Gastrocnemius medialis (tissue), 4 donors: ENCODE measurements at regions not wholly inside any gene's neighbourhood (a gene's known extent, or its start where the extent isn't known, plus 50 kb on each side); places are given as distances from the start of the nearest gene placed in this dataset.

ENCODE experiments used
- ATAC-seq, 2 donors: fragments of 150-250 bp; one replicate each; pipeline ENCODE4 v1.9.1; 2016
- DNase-seq, 2 donors: peaks; one replicate each; pipeline ENCODE4 v3.0.0-alpha.2; 2019
- H3K27ac ChIP-seq, 4 donors: fragments of 200-600 bp; sonication (generic); 1 replicate in 1 of 4; 2 replicates in 3 of 4; pipeline ENCODE4 v1.5.1; 2016 to 2018; ENCODE audit warnings: mild to moderate bottlenecking in 2 of 4, moderate library complexity in 1 of 4
- H3K27me3 ChIP-seq, 3 donors: fragments of 200-600 bp; sonication (generic) in 2 of 3; 1 replicate in 1 of 3; 2 replicates in 2 of 3; pipeline versions ENCODE4 v1.5.1 to v1.6.0; 2016 to 2019; ENCODE audit warnings: mild to moderate bottlenecking in 1 of 3, moderate library complexity in 1 of 3
- H3K36me3 ChIP-seq, 2 donors: fragments of 200-600 bp; sonication (generic) in 1 of 2; one replicate each; pipeline ENCODE4 v1.5.1; 2017 to 2018
- H3K4me1 ChIP-seq, 2 donors: fragments of 200-600 bp; sonication (generic) in 1 of 2; one replicate each; pipeline ENCODE4 v1.5.1; 2016 to 2017; ENCODE audit warnings: mild to moderate bottlenecking in 2 of 2
- H3K4me3 ChIP-seq, 4 donors: fragments of 200-600 bp; sonication (generic) in 3 of 4; 1 replicate in 1 of 4; 2 replicates in 3 of 4; pipeline ENCODE4 v1.5.1; 2016 to 2019; ENCODE audit warnings: mild to moderate bottlenecking in 2 of 4
- H3K9me3 ChIP-seq, 3 donors: fragments of 200-600 bp; sonication (generic) in 2 of 3; 1 replicate in 1 of 3; 2 replicates in 2 of 3; pipeline ENCODE4 v1.5.1; 2016 to 2019
- CTCF ChIP-seq, 5 experiments: fragments of 450-650 bp in 3 of 5; fragments of 200-600 bp in 2 of 5; sonication (generic) in 2 of 5; IDR thresholded peaks in 4 of 5; conservative IDR thresholded peaks in 1 of 5; 1 replicate in 4 of 5; 2 replicates in 1 of 5; pipeline ENCODE4 v1.5.1; 2016 to 2019; ENCODE audit warnings: antibody characterized with exemption in 5 of 5, mild to moderate bottlenecking in 3 of 5, moderate library complexity in 3 of 5
- POLR2A ChIP-seq, 2 donors: fragments of 450-650 bp; IDR thresholded peaks; one replicate each; pipeline ENCODE4 v1.6.1; 2017; ENCODE audit warnings: antibody characterized with exemption in 2 of 2, mild to moderate bottlenecking in 2 of 2, moderate library complexity in 2 of 2
- in situ Hi-C, 4 donors: fragments of 200-750 bp; cut with MboI; loops; one replicate each; pipeline versions ENCODE4 v1.15.0 to v1.8.0; 2017; ENCODE audit warnings: low sequenced_read_pairs in 4 of 4
- intact Hi-C: fragments of 100-400 bp; cut with DNase I; formaldehyde crosslinking; loops from one replicate; pipeline ENCODE4 v1.15.1; 2023; ENCODE audit warnings: low total_unique reads

GRCh38 chr2:206869824-206870495, 69.4 kb upstream of the CPO start:
- no peaks in the 10 kb centered on the region for H3K4me1 ChIP-seq
- ATAC-seq (no peak), DNase-seq (no peak)
- no peaks in the 10 kb centered on the region for H3K9me3 ChIP-seq
- no peaks in the 10 kb centered on the region for H3K36me3 ChIP-seq
- in situ Hi-C loops (no loop called here), intact Hi-C loops (no loop called here)
- no peak overlapping the region for H3K4me3 ChIP-seq
- no peaks in the 10 kb centered on the region for H3K27me3 ChIP-seq
- TF ChIP-seq POLR2A (IDR thresholded peaks at IDR 0.05): no peak
- no peak for TF ChIP-seq CTCF (IDR thresholded peaks at IDR 0.05 in 4 of 5, conservative IDR thresholded peaks at IDR 0.05 in 1 of 5)
- H3K27ac ChIP-seq: no peak overlapping the region

- in situ Hi-C loops (no loop called here), intact Hi-C loops (no loop called here)
- no peak for TF ChIP-seq CTCF (IDR thresholded peaks at IDR 0.05 in 4 of 5, conservative IDR thresholded peaks at IDR 0.05 in 1 of 5)
- no peak for TF ChIP-seq POLR2A (IDR thresholded peaks at IDR 0.05)
- H3K4me1 ChIP-seq: no peaks in the 10 kb centered on the region
- ATAC-seq (no peak), DNase-seq (no peak)
- H3K27ac ChIP-seq: no peak overlapping the region
- no peaks in the 10 kb centered on the region for H3K27me3 ChIP-seq
- H3K4me3 ChIP-seq: no peak overlapping the region
- H3K36me3 ChIP-seq: no peaks in the 10 kb centered on the region
- H3K9me3 ChIP-seq: no peaks in the 10 kb centered on the region
Measured at GRCh38 chr2:206873423-206873822, 65.9 kb upstream of the CPO start.

GRCh38 chr2:206875701-206876100, 63.6 kb upstream of the CPO start:
- Histone ChIP-seq H3K27me3 (no peaks in the 10 kb centered on the region), H3K36me3 (no peaks in the 10 kb centered on the region), H3K9me3 (no peaks in the 10 kb centered on the region), H3K27ac (no peak overlapping the region), H3K4me1 (no peaks in the 10 kb centered on the region), H3K4me3 (no peak overlapping the region)
- in situ Hi-C loops: no loop called here
- DNase-seq (no peak), ATAC-seq (no peak)
- intact Hi-C loops: no loop called here
- TF ChIP-seq CTCF (IDR thresholded peaks at IDR 0.05 in 4 of 5, conservative IDR thresholded peaks at IDR 0.05 in 1 of 5) (no peak), POLR2A (IDR thresholded peaks at IDR 0.05) (no peak)

GRCh38 chr2:206876216-206876860, 63.0 kb upstream of the CPO start:
- intact Hi-C loops (no loop called here), in situ Hi-C loops (no loop called here)
- ATAC-seq: no peak
- H3K36me3 ChIP-seq: no peaks in the 10 kb centered on the region
- no peaks in the 10 kb centered on the region for H3K9me3 ChIP-seq
- H3K4me1 ChIP-seq: no peaks in the 10 kb centered on the region
- TF ChIP-seq CTCF (IDR thresholded peaks at IDR 0.05 in 4 of 5, conservative IDR thresholded peaks at IDR 0.05 in 1 of 5) (no peak), POLR2A (IDR thresholded peaks at IDR 0.05) (no peak)
- no peaks in the 10 kb centered on the region for H3K27me3 ChIP-seq
- H3K27ac ChIP-seq: no peak overlapping the region
- no peak overlapping the region for H3K4me3 ChIP-seq
- DNase-seq: no peak
